H1 (cell line): ENCODE measurements at regions not wholly inside any gene's neighbourhood (a gene's known extent, or its start where the extent isn't known, plus 50 kb on each side); places are given as distances from the start of the nearest gene placed in this dataset.

Experiments
- BRCA1 ChIP-seq: IDR thresholded peaks from 2 replicates; pipeline ENCODE4 v1.6.1; 2012; ENCODE audit warnings: low read depth, low read length, improper control_type of control experiment
- CBX8 ChIP-seq: fragments of 300-800, 300-1000 bp; sonication (generic); IDR thresholded peaks from 2 replicates; pipeline ENCODE4 v1.7.1; 2016; ENCODE audit warnings: low read depth, low read length, borderline replicate concordance
- CHD7 ChIP-seq: fragments of 300-600 bp; sonication (generic); IDR thresholded peaks from 2 replicates; pipeline ENCODE4 v1.7.1; 2012; ENCODE audit warnings: low read length, moderate library complexity, mild to moderate bottlenecking, inconsistent platforms; ENCODE audit not compliant: insufficient replicate concordance
- CREB1 ChIP-seq: IDR thresholded peaks from 2 replicates; pipeline ENCODE4 v1.6.1; 2012; ENCODE audit warnings: inconsistent platforms
- CTBP2 ChIP-seq: IDR thresholded peaks from 2 replicates; pipeline ENCODE4 v1.7.0; 2011; ENCODE audit warnings: borderline replicate concordance, mild to moderate bottlenecking, moderate library complexity, mixed read lengths, low read length; ENCODE audit not compliant: insufficient read depth, insufficient read length
- EGR1 ChIP-seq: IDR thresholded peaks from 2 replicates; pipeline ENCODE4 v1.6.1; 2011; ENCODE audit warnings: low read depth, low read length, borderline replicate concordance
- GTF2F1 ChIP-seq: IDR thresholded peaks from 2 replicates; pipeline ENCODE4 v1.6.1; 2012; ENCODE audit warnings: low read depth, low read length, improper control_type of control experiment, borderline replicate concordance
- HDAC2 ChIP-seq, 2 experiments: fragments of 300-600 bp in 1 of 2; sonication (generic) in 1 of 2; IDR thresholded peaks; 2 replicates each; pipeline ENCODE4 v1.6.1; 2011 to 2012; ENCODE audit warnings: low read depth in 2 of 2, low read length in 2 of 2, mild to moderate bottlenecking in 2 of 2, moderate library complexity in 2 of 2, borderline replicate concordance in 1 of 2, inconsistent platforms in 1 of 2
- RBBP5 ChIP-seq: IDR thresholded peaks from 2 replicates; pipeline ENCODE4 v1.7.1; 2012; ENCODE audit warnings: low read depth, mild to moderate bottlenecking, inconsistent platforms, low read length, moderate library complexity, borderline replicate concordance
- SIRT6 ChIP-seq: IDR thresholded peaks from one replicate; pipeline ENCODE4 v1.7.1; 2012; ENCODE audit warnings: low read length, inconsistent platforms
- SP1 ChIP-seq: IDR thresholded peaks from 2 replicates; pipeline ENCODE4 v1.6.1; 2011; ENCODE audit warnings: low read depth, low read length
- TBP ChIP-seq: IDR thresholded peaks from 2 replicates; pipeline ENCODE4 v1.6.1; 2011; ENCODE audit warnings: low read depth, low read length, improper control_type of control experiment

GRCh38 chr10:71023704-71024283 is 135.4 kb upstream of the PCBD1 start (continued):
- no peak for TF ChIP-seq CHD7
- no peak for TF ChIP-seq RBBP5
- no peak for TF ChIP-seq TBP
- TF ChIP-seq CREB1 = no peak
- TF ChIP-seq CBX8 = no peak
- no peak for TF ChIP-seq HDAC2 (IDR thresholded peaks at IDR 0.05; ENCODE audit: borderline replicate concordance in 1 of 2, low read depth in 2 of 2, low read length in 2 of 2)
- no peak for TF ChIP-seq EGR1
- TF ChIP-seq CTBP2 = no peak
- no peak for TF ChIP-seq SIRT6
- TF ChIP-seq SP1 = no peak
- TF ChIP-seq GTF2F1 = no peak
- TF ChIP-seq BRCA1 = no peak
